ENCODE measurements at regions not wholly inside any gene's neighbourhood (a gene's known extent, or its start where the extent isn't known, plus 50 kb on each side); places are given as distances from the start of the nearest gene placed in this dataset.

DNA sequence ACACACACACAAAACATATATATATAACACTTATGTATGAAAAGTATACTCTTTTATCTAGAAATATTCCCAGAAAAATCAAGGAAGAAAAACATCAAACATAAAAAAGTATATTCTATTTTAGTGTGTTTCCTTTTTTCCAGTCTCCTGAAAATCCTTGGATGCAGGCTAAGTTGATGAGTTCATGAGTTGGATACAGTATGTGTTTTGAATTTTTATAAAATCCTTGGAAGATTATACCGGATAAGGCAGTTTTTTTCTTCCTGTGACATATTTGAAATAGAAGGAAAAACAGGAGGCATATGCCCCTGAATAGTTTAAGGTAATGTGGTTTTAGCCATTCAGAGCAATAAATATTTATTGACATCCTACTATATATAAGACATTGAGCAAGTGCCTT, 203.6 kb downstream of the SNX18 start (continued):
- TF ChIP-seq, protein P1, sequence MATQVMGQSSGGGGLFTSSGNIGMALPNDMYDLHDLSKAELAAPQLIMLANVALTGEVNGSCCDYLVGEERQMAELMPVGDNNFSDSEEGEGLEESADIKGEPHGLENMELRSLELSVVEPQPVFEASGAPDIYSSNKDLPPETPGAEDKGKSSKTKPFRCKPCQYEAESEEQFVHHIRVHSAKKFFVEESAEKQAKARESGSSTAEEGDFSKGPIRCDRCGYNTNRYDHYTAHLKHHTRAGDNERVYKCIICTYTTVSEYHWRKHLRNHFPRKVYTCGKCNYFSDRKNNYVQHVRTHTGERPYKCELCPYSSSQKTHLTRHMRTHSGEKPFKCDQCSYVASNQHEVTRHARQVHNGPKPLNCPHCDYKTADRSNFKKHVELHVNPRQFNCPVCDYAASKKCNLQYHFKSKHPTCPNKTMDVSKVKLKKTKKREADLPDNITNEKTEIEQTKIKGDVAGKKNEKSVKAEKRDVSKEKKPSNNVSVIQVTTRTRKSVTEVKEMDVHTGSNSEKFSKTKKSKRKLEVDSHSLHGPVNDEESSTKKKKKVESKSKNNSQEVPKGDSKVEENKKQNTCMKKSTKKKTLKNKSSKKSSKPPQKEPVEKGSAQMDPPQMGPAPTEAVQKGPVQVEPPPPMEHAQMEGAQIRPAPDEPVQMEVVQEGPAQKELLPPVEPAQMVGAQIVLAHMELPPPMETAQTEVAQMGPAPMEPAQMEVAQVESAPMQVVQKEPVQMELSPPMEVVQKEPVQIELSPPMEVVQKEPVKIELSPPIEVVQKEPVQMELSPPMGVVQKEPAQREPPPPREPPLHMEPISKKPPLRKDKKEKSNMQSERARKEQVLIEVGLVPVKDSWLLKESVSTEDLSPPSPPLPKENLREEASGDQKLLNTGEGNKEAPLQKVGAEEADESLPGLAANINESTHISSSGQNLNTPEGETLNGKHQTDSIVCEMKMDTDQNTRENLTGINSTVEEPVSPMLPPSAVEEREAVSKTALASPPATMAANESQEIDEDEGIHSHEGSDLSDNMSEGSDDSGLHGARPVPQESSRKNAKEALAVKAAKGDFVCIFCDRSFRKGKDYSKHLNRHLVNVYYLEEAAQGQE (IDR thresholded peaks at IDR 0.05; ENCODE audit: low read depth) = no peak
- TF ChIP-seq TCF7L2 (IDR thresholded peaks at IDR 0.05; ENCODE audit: borderline replicate concordance, extremely low read depth, insufficient read depth, insufficient read length) = no peak
- no peak for TF ChIP-seq EZH2 (IDR thresholded peaks at IDR 0.05)
- TF ChIP-seq SIN3A (IDR thresholded peaks at IDR 0.05; ENCODE audit: low read depth) = no peak
- no peak for TF ChIP-seq CBX3 (IDR thresholded peaks at IDR 0.05; ENCODE audit: low read depth)
- TF ChIP-seq ZNF274 (IDR thresholded peaks at IDR 0.05; ENCODE audit: low read depth, low read length) = no peak
- TF ChIP-seq SRF (IDR thresholded peaks at IDR 0.05; ENCODE audit: low read depth) = no peak
- no peak for TF ChIP-seq YY1 (IDR thresholded peaks at IDR 0.05; ENCODE audit: extremely low read depth, insufficient replicate concordance, low read depth, low read length)
- TF ChIP-seq POLR2AphosphoS5 (IDR thresholded peaks at IDR 0.05; ENCODE audit: low read depth, low read length) = no peak

DNA sequence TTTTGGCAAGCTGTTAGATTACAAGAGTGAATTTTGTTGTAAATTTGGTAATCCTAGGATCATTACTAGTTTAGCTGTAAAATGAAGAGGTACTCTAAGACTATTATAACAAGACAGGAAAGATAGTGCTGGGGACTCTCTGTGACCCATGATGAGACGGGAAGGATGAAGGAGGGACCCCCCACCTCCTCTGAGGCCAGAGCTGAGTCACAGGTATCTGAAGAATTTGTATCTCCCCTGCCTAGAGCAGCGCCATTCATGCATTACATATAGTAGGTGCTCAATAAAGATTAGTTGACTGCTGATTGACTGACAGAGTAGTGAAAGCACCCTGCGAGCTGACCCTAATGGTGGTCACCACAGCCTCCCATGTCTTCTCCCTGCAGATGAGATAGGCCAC, 202.8 kb downstream of the SNX18 start:
- Histone ChIP-seq H3K27me3 (ENCODE audit: insufficient read depth, low read length) (0 out of 2 replicates have a peak, but pooled peaks cover 5% of the 10 kb centered on the region), H3K79me2 (ENCODE audit: insufficient read depth, low read length) (no peaks in the 10 kb centered on the region), H3K4me2 (ENCODE audit: low read length) (no peak overlapping the region), H4K20me1 (ENCODE audit: insufficient read depth) (no peaks in the 10 kb centered on the region), H3K36me3 (ENCODE audit: control insufficient read depth in 1 of 2, insufficient read depth in 2 of 2, low read length in 2 of 2) (no peaks in the 10 kb centered on the region), H3K9ac (ENCODE audit: low read length) (no peak overlapping the region), H3K4me3 (replicated peaks in 1 of 2; ENCODE audit: low read depth in 1 of 2, low read length in 2 of 2) (no peak overlapping the region), H2AFZ (ENCODE audit: low read depth, low read length, poor library complexity, severe bottlenecking) (no peak overlapping the region), H3K9me3 (ENCODE audit: control insufficient read depth in 1 of 2, insufficient read depth in 1 of 2, low read depth in 1 of 2, low read length in 2 of 2) (no peaks in the 10 kb centered on the region), H3K27ac (ENCODE audit: low read depth, low read length) (no peak overlapping the region), H3K9me2 (ENCODE audit: insufficient read depth) (no peaks in the 10 kb centered on the region), H3K4me1 (ENCODE audit: control insufficient read depth in 1 of 2, insufficient read depth in 2 of 2, low read length in 2 of 2) (peaks cover 0 to 6% of the 10 kb centered on the region in 2 experiments; a peak in 2 of 4 replicates)
- no TSS peak for BruUV-seq (replicated peaks)
- CTCF ChIA-PET = no interaction called here
- intact Hi-C loops (cut with micrococcal nuclease) = no loop called here
- DNase-seq (ENCODE audit: low read depth, low spot score) = no peak
- ATAC-seq = no peak
- RAD21 ChIA-PET (ENCODE audit: low non-redundant PET in 1 of 2, low total read pairs in 2 of 2, uncharacterized antibody in 2 of 2, unreplicated experiment in 2 of 2) = no interaction called here
- POLR2A ChIA-PET = no interaction called here
- TF ChIP-seq SP1 (IDR thresholded peaks at IDR 0.05; ENCODE audit: low read depth) (no peak), ZNF274 (IDR thresholded peaks at IDR 0.05; ENCODE audit: low read depth, low read length) (no peak), EGR1 (IDR thresholded peaks at IDR 0.05; ENCODE audit: low read depth) (no peak), POLR2AphosphoS5 (IDR thresholded peaks at IDR 0.05; ENCODE audit: low read depth, low read length) (no peak), SRF (IDR thresholded peaks at IDR 0.05; ENCODE audit: low read depth) (no peak), TCF7L2 (IDR thresholded peaks at IDR 0.05; ENCODE audit: borderline replicate concordance, extremely low read depth, insufficient read depth, insufficient read length) (no peak), JUND (IDR thresholded peaks at IDR 0.05) (no peak), EZH2 (IDR thresholded peaks at IDR 0.05) (no peak)
- TF ChIP-seq, protein P2, sequence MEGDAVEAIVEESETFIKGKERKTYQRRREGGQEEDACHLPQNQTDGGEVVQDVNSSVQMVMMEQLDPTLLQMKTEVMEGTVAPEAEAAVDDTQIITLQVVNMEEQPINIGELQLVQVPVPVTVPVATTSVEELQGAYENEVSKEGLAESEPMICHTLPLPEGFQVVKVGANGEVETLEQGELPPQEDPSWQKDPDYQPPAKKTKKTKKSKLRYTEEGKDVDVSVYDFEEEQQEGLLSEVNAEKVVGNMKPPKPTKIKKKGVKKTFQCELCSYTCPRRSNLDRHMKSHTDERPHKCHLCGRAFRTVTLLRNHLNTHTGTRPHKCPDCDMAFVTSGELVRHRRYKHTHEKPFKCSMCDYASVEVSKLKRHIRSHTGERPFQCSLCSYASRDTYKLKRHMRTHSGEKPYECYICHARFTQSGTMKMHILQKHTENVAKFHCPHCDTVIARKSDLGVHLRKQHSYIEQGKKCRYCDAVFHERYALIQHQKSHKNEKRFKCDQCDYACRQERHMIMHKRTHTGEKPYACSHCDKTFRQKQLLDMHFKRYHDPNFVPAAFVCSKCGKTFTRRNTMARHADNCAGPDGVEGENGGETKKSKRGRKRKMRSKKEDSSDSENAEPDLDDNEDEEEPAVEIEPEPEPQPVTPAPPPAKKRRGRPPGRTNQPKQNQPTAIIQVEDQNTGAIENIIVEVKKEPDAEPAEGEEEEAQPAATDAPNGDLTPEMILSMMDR (IDR thresholded peaks at IDR 0.05 in 2 of 3, conservative IDR thresholded peaks at IDR 0.05 in 1 of 3; ENCODE audit: borderline replicate concordance in 1 of 3, insufficient read depth in 1 of 3, low read depth in 2 of 3, low read length in 2 of 3) = no peak
- TF ChIP-seq, protein P3, sequence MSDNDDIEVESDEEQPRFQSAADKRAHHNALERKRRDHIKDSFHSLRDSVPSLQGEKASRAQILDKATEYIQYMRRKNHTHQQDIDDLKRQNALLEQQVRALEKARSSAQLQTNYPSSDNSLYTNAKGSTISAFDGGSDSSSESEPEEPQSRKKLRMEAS (IDR thresholded peaks at IDR 0.05) = no peak
- TF ChIP-seq, protein P4, sequence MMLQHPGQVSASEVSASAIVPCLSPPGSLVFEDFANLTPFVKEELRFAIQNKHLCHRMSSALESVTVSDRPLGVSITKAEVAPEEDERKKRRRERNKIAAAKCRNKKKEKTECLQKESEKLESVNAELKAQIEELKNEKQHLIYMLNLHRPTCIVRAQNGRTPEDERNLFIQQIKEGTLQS (IDR thresholded peaks at IDR 0.05) = no peak
- TF ChIP-seq, protein P5, sequence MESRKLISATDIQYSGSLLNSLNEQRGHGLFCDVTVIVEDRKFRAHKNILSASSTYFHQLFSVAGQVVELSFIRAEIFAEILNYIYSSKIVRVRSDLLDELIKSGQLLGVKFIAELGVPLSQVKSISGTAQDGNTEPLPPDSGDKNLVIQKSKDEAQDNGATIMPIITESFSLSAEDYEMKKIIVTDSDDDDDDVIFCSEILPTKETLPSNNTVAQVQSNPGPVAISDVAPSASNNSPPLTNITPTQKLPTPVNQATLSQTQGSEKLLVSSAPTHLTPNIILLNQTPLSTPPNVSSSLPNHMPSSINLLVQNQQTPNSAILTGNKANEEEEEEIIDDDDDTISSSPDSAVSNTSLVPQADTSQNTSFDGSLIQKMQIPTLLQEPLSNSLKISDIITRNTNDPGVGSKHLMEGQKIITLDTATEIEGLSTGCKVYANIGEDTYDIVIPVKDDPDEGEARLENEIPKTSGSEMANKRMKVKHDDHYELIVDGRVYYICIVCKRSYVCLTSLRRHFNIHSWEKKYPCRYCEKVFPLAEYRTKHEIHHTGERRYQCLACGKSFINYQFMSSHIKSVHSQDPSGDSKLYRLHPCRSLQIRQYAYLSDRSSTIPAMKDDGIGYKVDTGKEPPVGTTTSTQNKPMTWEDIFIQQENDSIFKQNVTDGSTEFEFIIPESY (IDR thresholded peaks at IDR 0.05; ENCODE audit: extremely low read depth, insufficient replicate concordance, low read length) = no peak

Data from HCT116 (cell line).